HG03575 (cell line): ENCODE measurements at regions not wholly inside any gene's neighbourhood (a gene's known extent, or its start where the extent isn't known, plus 50 kb on each side); places are given as distances from the start of the nearest gene placed in this dataset.

Experiments
- ATAC-seq: cut with Tn5 transposase; IDR thresholded peaks from one replicate; pipeline ENCODE4 v1.9.1; 2021; ENCODE audit not compliant: unreplicated experiment, insufficient number of reproducible peaks, low FRiP score; ENCODE audit errors: extremely low read depth

- no peak for ATAC-seq
These were observed 159.0 kb downstream of the LRIG3 start for GRCh38 chr12:58761308-58761707.

GRCh38 chr12:58764100-58764953, 156.0 kb downstream of the LRIG3 start:
- ATAC-seq: no peak

- ATAC-seq: no peak
These were observed 155.2 kb downstream of the LRIG3 start for GRCh38 chr12:58765076-58765475.

- no peak for ATAC-seq
These were observed 154.4 kb downstream of the LRIG3 start for GRCh38 chr12:58765653-58766512.

- ATAC-seq: no peak
These were observed 153.8 kb downstream of the LRIG3 start for GRCh38 chr12:58766513-58766870.

GRCh38 chr12:58767496-58767895, 152.8 kb downstream of the LRIG3 start:
- ATAC-seq: no peak

GRCh38 chr12:58773986-58774385, 146.3 kb downstream of the LRIG3 start:
- no peak for ATAC-seq

- no peak for ATAC-seq
These were observed 145.6 kb downstream of the LRIG3 start for GRCh38 chr12:58774731-58775130.

- no peak for ATAC-seq
These were observed 144.9 kb downstream of the LRIG3 start for GRCh38 chr12:58775396-58775795.

GRCh38 chr12:58776144-58776543, 144.2 kb downstream of the LRIG3 start:
- no peak for ATAC-seq

GRCh38 chr12:58777815-58778214, 142.5 kb downstream of the LRIG3 start:
- ATAC-seq: no peak

GRCh38 chr12:58781609-58782008, 138.7 kb downstream of the LRIG3 start:
- ATAC-seq: no peak

- no peak for ATAC-seq
These were observed 133.1 kb downstream of the LRIG3 start for GRCh38 chr12:58787021-58787760.

GRCh38 chr12:58794859-58795258, 125.4 kb downstream of the LRIG3 start:
- ATAC-seq: no peak

GRCh38 chr12:58795825-58796224, 124.5 kb downstream of the LRIG3 start:
- no peak for ATAC-seq

- ATAC-seq: no peak
These were observed 118.3 kb downstream of the LRIG3 start for GRCh38 chr12:58801986-58802385.

- ATAC-seq: no peak
These were observed 116.4 kb downstream of the LRIG3 start for GRCh38 chr12:58803908-58804307.

- no peak for ATAC-seq
These were observed 115.6 kb downstream of the LRIG3 start for GRCh38 chr12:58804749-58805148.

- no peak for ATAC-seq
These were observed 111.2 kb downstream of the LRIG3 start for GRCh38 chr12:58809064-58809607.
